HUES6 (cell line): ENCODE measurements at regions not wholly inside any gene's neighbourhood (a gene's known extent, or its start where the extent isn't known, plus 50 kb on each side); places are given as distances from the start of the nearest gene placed in this dataset.

Experiments
- H3K27ac ChIP-seq: 2 replicates; pipeline ENCODE4 v1.7.0; 2013; ENCODE audit warnings: low read depth, mild to moderate bottlenecking, low read length, inconsistent platforms
- H3K27me3 ChIP-seq: 2 replicates; pipeline ENCODE4 v1.6.1; 2013; ENCODE audit warnings: low read length; ENCODE audit not compliant: control insufficient read depth, insufficient read depth
- H3K36me3 ChIP-seq: 2 replicates; pipeline ENCODE4 v1.6.1; 2013; ENCODE audit warnings: low read length; ENCODE audit not compliant: control insufficient read depth, insufficient read depth
- H3K4me1 ChIP-seq: 2 replicates; pipeline ENCODE4 v1.6.1; 2013; ENCODE audit warnings: low read length; ENCODE audit not compliant: control insufficient read depth, insufficient read depth
- H3K4me3 ChIP-seq: 2 replicates; pipeline ENCODE4 v1.5.1; 2013; ENCODE audit warnings: low read depth, low read length
- H3K9ac ChIP-seq: one replicate; pipeline ENCODE4 v1.6.1; 2013; ENCODE audit warnings: mild to moderate bottlenecking, low read length
- H3K9me3 ChIP-seq: 2 replicates; pipeline ENCODE4 v1.6.1; 2013; ENCODE audit warnings: low read depth, low read length; ENCODE audit not compliant: control insufficient read depth, insufficient read depth

DNA sequence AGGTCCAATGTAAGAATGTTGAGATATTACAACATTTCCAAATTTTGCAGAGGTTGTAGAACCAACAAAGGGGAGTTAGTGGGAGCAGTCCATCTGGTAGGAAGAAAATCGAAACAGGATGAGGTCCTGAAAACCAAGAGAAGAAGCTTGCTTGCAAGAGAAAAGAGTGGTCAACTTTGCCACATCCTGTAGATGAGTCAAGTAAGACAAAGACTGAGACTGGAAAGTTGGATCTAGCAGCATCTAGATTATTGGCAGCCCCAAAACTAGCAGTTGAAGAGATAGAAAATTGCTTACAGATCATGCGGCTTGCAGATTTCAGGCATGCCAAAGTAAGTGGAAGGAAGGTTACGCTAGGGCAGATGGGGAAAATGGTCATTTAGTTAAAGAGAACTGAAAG lies 378.9 kb downstream of the GRB14 start:
- Histone ChIP-seq H3K27ac (no peak overlapping the region), H3K9ac (no peak overlapping the region), H3K4me1 (no peaks in the 10 kb centered on the region), H3K4me3 (no peak overlapping the region), H3K36me3 (no peaks in the 10 kb centered on the region), H3K9me3 (no peaks in the 10 kb centered on the region), H3K27me3 (no peaks in the 10 kb centered on the region)

DNA sequence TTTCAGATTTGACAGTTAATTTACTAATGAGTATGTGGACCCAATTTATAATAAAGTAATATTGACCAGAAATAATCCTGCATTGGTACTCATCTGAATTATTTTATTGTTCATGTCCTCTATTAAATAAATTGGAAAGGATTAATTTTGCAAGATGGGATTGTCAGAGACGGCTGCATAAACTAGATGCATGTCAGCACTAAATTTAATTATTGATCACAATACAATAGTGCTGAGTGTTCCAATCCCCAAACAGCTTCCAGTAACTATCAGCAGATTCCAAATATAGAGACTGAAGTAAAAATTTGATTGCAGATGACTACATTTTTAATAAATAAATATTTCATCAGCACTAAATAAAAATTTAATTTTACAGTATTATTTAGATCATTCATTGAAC lies 387.2 kb downstream of the GRB14 start:
- Histone ChIP-seq H3K4me1 (no peaks in the 10 kb centered on the region), H3K4me3 (no peak overlapping the region), H3K27ac (no peak overlapping the region), H3K36me3 (no peaks in the 10 kb centered on the region), H3K9me3 (no peaks in the 10 kb centered on the region), H3K27me3 (no peaks in the 10 kb centered on the region), H3K9ac (no peak overlapping the region)

DNA sequence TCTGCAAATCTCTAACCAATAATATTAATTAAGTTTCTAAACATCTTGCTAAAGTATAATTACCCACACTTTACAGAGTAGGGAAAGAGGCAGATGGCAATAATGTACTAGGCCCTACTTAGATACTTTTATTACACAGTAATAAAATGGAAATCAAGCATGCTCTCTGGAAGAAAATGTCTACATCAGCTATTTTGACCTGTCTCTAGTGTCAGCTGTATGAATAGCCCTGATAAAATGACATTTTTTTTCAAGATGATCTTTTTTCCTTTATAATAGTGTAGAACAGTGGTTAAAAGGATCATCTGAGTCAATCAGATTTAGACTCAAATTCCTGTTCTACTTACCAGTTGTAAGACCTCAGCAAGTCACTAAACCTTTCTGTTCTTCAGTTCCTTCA lies 397.3 kb downstream of the GRB14 start:
- Histone ChIP-seq H3K27ac (no peak overlapping the region), H3K9me3 (no peaks in the 10 kb centered on the region), H3K36me3 (no peaks in the 10 kb centered on the region), H3K27me3 (no peaks in the 10 kb centered on the region), H3K4me3 (no peak overlapping the region), H3K4me1 (no peaks in the 10 kb centered on the region), H3K9ac (no peak overlapping the region)

DNA sequence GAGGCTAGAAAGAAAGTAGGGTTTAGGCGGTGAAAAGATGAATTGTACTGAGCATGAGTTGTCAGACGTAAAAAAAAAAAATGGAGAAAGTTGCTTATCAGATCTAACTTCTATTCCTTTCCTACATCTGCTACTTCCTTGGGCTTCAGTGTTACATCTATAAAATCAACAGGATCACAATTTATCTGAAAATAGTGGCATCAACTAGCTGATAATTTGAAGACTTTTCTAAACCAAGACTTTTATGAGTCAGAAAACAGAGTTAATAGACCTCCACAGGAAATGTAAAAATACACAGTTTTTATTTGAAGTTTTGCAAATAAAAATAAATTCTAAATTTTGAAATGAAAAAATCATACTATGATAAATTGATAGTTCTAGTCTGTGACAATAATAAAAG lies 399.8 kb downstream of the GRB14 start:
- Histone ChIP-seq H3K27ac (no peak overlapping the region), H3K4me1 (no peaks in the 10 kb centered on the region), H3K4me3 (no peak overlapping the region), H3K36me3 (no peaks in the 10 kb centered on the region), H3K27me3 (no peaks in the 10 kb centered on the region), H3K9ac (no peak overlapping the region), H3K9me3 (no peaks in the 10 kb centered on the region)

DNA sequence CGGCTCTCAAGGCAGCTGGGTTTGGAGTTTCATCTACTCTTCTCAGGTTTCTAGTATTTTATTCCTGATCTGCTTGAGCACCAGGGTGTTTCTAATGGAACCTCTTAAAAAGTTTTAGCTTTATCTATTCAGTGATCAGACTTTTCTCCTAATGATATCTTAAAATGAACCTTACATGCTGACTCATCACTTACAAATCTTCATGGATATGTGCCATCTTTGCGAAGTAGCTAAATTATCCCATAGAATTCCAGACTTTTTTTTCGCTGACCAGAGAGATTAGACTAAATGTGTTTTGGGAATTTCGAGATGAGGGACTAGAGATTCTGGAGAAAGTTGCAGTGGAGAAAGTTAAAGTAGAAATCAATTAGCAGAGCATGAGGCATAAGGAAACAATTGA lies 401.0 kb downstream of the GRB14 start:
- H3K4me3 ChIP-seq: no peak overlapping the region
- H3K27ac ChIP-seq: no peak overlapping the region
- no peaks in the 10 kb centered on the region for H3K36me3 ChIP-seq
- H3K9me3 ChIP-seq: no peaks in the 10 kb centered on the region
- no peak overlapping the region for H3K9ac ChIP-seq
- 0 out of 2 replicates have a peak, but pooled peaks cover 2% of the 10 kb centered on the region for H3K4me1 ChIP-seq
- H3K27me3 ChIP-seq: no peaks in the 10 kb centered on the region

DNA sequence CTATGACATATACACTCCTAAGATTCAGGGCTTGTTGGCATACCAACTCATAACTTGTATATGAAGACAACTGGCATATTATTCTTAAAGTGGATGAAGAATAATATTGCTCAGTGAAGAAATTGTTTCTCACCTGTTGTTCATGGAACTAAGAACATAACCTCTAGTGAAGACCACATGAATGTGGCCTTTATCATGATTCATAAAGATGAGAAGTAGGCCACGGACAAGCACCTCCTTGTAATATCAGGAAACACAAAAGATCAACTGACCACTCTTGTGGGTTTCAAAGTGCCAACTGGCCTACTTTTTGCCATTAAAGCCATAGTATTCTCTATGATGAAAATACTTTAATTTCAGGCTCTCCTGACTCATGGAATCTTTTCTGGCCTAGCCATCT lies 407.4 kb downstream of the GRB14 start:
- H3K36me3 ChIP-seq: no peaks in the 10 kb centered on the region
- H3K4me3 ChIP-seq: no peak overlapping the region
- H3K4me1 ChIP-seq: peaks cover 15% of the 10 kb centered on the region; the same call in 1 of the 2 replicates
- H3K9me3 ChIP-seq: no peaks in the 10 kb centered on the region
- H3K27ac ChIP-seq: 0 out of 2 replicates have a peak overlapping the region, but pooled peaks have one; percentile 35
- H3K9ac ChIP-seq: no peak overlapping the region
- H3K27me3 ChIP-seq: no peaks in the 10 kb centered on the region

DNA sequence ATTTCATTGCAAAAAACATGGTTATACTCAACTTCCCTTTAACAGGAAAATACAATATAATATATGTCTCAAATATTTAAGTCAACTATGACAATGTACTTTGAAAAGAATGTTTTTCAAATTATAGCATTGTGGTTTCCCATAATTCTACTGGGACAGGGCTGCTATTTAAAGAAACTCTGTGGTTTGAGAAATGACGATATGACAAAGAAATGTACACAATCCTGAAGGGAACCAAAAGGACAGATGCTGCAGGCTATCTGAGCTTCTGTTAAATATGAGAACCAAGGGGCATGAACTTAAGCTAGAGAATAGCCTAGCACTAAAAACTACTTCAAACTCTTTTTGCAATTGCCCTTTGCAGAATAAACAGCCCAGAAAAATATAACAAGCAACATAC lies 415.9 kb downstream of the GRB14 start:
- Histone ChIP-seq H3K36me3 (no peaks in the 10 kb centered on the region), H3K4me1 (no peaks in the 10 kb centered on the region), H3K27ac (no peak overlapping the region), H3K4me3 (no peak overlapping the region), H3K9me3 (no peaks in the 10 kb centered on the region), H3K27me3 (no peaks in the 10 kb centered on the region), H3K9ac (no peak overlapping the region)

DNA sequence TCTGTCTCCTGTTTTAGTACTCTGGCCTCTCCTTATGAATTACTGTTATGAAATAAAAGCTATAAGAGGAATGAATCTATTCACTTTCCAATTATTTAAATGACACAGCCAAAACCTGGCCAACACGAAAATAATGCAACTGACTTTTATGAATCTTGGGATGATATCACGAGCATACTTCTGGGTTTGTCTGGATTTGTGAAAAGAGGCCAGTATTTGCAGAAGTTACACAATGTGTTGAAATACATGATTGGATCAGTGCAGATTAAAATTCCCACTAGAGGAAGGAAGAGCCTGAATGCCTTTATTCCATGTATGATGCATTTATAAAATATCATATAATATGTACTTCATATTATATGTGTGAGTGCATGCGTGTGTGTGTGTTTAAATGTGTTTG lies 418.2 kb downstream of the GRB14 start:
- H3K9ac ChIP-seq: no peak overlapping the region
- H3K27me3 ChIP-seq: no peaks in the 10 kb centered on the region
- no peak overlapping the region for H3K27ac ChIP-seq
- H3K4me1 ChIP-seq: no peaks in the 10 kb centered on the region
- H3K36me3 ChIP-seq: no peaks in the 10 kb centered on the region
- no peak overlapping the region for H3K4me3 ChIP-seq
- H3K9me3 ChIP-seq: no peaks in the 10 kb centered on the region

DNA sequence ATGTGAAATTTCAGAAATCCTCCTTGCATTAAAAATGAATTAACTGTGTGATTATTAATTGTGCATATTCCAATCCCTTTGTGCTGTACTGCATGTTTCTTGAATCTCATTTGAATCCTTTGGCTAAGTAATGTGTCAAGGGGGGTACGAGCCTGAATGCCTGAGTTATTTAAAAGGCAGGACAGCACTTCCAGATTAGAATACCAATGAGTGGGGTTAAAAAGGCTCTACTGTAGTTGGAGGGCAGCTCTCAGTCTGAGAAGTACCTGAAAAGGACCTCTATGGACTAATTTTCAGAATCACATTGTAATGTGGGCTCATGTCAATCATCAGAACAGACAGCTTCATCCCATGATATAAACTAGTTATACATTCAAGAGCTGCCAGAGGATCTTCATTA lies 423.0 kb downstream of the GRB14 start:
- Histone ChIP-seq H3K9ac (no peak overlapping the region), H3K36me3 (no peaks in the 10 kb centered on the region), H3K4me3 (no peak overlapping the region), H3K27me3 (no peaks in the 10 kb centered on the region), H3K27ac (no peak overlapping the region), H3K9me3 (no peaks in the 10 kb centered on the region), H3K4me1 (no peaks in the 10 kb centered on the region)

DNA sequence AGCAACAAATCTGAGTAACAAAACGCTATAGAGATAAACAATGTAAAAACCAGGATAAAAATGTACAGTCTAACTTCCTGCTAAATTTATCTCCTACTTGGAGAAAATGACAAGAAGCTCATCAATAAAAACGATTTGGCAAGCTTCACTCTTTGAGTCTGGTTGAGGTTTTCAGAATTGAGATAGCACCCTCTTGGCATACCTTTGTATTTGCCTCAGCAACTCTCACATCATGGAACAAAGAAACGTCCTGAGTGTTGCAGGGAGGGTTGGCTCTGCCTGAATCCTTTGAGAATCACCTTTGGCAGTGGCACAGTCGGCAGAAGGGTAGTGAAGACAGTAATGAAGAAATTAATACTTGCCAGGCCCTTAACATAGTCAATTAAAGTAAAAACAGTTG lies 430.6 kb downstream of the GRB14 start:
- Histone ChIP-seq H3K4me3 (no peak overlapping the region), H3K36me3 (no peaks in the 10 kb centered on the region), H3K27me3 (no peaks in the 10 kb centered on the region), H3K27ac (no peak overlapping the region), H3K9ac (no peak overlapping the region), H3K9me3 (no peaks in the 10 kb centered on the region), H3K4me1 (no peaks in the 10 kb centered on the region)

DNA sequence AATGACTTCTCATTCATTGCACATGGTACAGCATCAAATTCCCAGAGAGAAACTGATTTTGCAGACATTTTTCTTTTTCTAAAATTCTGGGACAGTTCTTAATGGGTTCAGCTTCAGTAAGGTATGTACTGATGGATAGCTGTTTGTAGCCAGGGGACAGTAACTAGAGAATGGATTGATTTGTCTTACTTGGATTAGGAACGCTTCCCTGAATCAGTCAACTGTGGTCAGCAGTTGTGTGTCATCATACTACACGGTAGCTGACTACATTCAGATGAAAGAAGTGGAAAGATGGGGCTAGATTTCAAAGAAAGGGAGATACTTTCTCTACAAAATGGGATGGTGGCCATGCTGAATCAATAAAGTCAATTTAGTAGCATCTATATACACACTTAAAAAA lies 431.4 kb downstream of the GRB14 start:
- H3K36me3 ChIP-seq: no peaks in the 10 kb centered on the region
- no peak overlapping the region for H3K9ac ChIP-seq
- H3K4me1 ChIP-seq: no peaks in the 10 kb centered on the region
- H3K27ac ChIP-seq: no peak overlapping the region
- H3K9me3 ChIP-seq: no peaks in the 10 kb centered on the region
- H3K4me3 ChIP-seq: no peak overlapping the region
- no peaks in the 10 kb centered on the region for H3K27me3 ChIP-seq

DNA sequence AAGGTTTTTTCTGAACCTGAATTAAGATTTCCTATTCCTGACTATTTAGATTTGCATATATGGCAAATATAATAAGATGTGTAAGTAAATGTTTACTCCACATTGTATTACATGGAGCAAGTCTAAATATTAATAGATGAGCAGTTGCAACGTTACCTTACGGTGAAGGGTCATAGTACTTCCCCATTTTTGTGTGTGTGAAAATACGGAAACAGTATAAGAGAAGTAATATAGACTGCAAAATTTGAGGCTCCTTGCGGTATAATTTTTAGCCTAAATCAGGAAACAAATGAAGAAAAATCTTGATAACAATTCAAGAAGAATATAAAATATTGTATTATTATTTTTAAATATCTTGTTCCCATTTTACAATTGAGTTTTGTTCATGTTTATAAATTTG lies 434.2 kb downstream of the GRB14 start:
- H3K36me3 ChIP-seq: no peaks in the 10 kb centered on the region
- no peak overlapping the region for H3K4me3 ChIP-seq
- H3K4me1 ChIP-seq: no peaks in the 10 kb centered on the region
- H3K9me3 ChIP-seq: no peaks in the 10 kb centered on the region
- H3K27ac ChIP-seq: no peak overlapping the region
- H3K9ac ChIP-seq: no peak overlapping the region
- H3K27me3 ChIP-seq: no peaks in the 10 kb centered on the region
